ENCODE measurements at regions not wholly inside any gene's neighbourhood (a gene's known extent, or its start where the extent isn't known, plus 50 kb on each side); places are given as distances from the start of the nearest gene placed in this dataset.

DNA sequence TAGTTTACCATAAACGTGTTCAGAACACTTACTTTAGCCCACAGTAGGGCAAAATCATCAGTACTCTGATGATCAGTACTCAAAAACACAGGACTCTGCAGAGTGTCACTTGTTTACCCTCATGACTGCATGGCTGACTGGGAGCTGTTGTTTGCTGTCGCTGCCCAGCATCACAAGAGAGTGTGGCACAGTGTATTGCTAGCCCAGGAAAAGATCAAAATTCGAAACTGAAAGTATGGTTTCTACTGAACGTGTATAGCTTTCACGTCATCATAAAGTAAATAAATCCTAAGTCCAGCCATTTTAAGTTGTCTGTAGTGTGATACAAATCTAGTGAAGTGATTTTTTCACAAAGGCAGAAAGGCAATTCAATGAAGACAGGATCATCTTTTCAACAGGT is 184.6 kb downstream of the RAMP3 start:
- H3K4me1 Mint-ChIP-seq = no peaks in the 10 kb centered on the region
- Histone ChIP-seq H3K9me3 (ENCODE audit: low read depth) (no peaks in the 10 kb centered on the region), H3K4me1 (no peaks in the 10 kb centered on the region), H3F3A (ENCODE audit: low read depth) (no peaks in the 10 kb centered on the region), H3K27me3 (no peaks in the 10 kb centered on the region), H3K36me3 (no peaks in the 10 kb centered on the region), H3K79me2 (ENCODE audit: low read depth) (no peaks in the 10 kb centered on the region), H3K27ac (no peak overlapping the region), H2AFZ (replicated peaks) (no peak overlapping the region), H3K4me3 (no peak overlapping the region), H4K20me1 (ENCODE audit: low read depth) (no peaks in the 10 kb centered on the region), H3K4me2 (no peak overlapping the region), H3K9ac (no peak overlapping the region)
- no peaks in the 10 kb centered on the region for H3K9me3 Mint-ChIP-seq
- no peak overlapping the region for H3K27ac Mint-ChIP-seq
- no peak for DNase-seq (ENCODE audit: low spot score)
- no peak overlapping the region for H3K4me3 Mint-ChIP-seq
- TF ChIP-seq EZH2phosphoT487 (IDR thresholded peaks at IDR 0.05) (no peak), EZH2 (IDR thresholded peaks at IDR 0.05) (no peak)
- TF ChIP-seq, protein P1, sequence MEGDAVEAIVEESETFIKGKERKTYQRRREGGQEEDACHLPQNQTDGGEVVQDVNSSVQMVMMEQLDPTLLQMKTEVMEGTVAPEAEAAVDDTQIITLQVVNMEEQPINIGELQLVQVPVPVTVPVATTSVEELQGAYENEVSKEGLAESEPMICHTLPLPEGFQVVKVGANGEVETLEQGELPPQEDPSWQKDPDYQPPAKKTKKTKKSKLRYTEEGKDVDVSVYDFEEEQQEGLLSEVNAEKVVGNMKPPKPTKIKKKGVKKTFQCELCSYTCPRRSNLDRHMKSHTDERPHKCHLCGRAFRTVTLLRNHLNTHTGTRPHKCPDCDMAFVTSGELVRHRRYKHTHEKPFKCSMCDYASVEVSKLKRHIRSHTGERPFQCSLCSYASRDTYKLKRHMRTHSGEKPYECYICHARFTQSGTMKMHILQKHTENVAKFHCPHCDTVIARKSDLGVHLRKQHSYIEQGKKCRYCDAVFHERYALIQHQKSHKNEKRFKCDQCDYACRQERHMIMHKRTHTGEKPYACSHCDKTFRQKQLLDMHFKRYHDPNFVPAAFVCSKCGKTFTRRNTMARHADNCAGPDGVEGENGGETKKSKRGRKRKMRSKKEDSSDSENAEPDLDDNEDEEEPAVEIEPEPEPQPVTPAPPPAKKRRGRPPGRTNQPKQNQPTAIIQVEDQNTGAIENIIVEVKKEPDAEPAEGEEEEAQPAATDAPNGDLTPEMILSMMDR (IDR thresholded peaks at IDR 0.05) = no peak
- H3K36me3 Mint-ChIP-seq = no peaks in the 10 kb centered on the region
- no peaks in the 10 kb centered on the region for H3K27me3 Mint-ChIP-seq (ENCODE audit: insufficient read depth, low read depth)

DNA sequence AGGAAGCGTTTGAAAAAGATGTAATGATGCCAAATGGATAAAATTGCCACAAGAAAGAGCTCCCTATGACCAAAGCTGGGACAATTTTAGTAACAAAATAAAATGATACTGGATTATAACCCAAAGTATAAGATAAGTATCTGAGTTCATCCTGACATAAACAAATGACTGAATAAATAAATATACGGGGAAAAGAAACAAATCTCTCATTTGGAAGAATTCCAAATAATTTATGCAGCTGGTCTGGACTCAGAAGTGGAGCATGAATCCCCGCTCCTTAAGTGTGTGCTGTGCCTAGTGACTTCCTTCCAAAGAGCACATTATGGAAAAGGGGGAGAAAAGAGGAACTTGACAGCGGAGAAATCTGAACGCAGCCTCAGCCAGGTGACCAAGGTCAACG is 186.2 kb downstream of the RAMP3 start:
- H3K4me1 ChIP-seq = no peaks in the 10 kb centered on the region
- H3K9ac ChIP-seq = no peak overlapping the region
- no peaks in the 10 kb centered on the region for H3F3A ChIP-seq (ENCODE audit: low read depth)
- H4K20me1 ChIP-seq (ENCODE audit: low read depth) = no peaks in the 10 kb centered on the region
- Mint-ChIP-seq H3K4me3 (no peak overlapping the region), H3K27me3 (ENCODE audit: insufficient read depth, low read depth) (peaks cover 2% of the 10 kb centered on the region), H3K4me1 (peaks cover 8% of the 10 kb centered on the region), H3K9me3 (no peaks in the 10 kb centered on the region), H3K36me3 (no peaks in the 10 kb centered on the region), H3K27ac (no peak overlapping the region)
- no peak overlapping the region for H3K4me3 ChIP-seq
- DNase-seq (ENCODE audit: low spot score) = no peak
- TF ChIP-seq EZH2 (IDR thresholded peaks at IDR 0.05) (no peak), EZH2phosphoT487 (IDR thresholded peaks at IDR 0.05) (no peak)
- TF ChIP-seq, protein P1 (IDR thresholded peaks at IDR 0.05) = no peak
- no peak overlapping the region for H2AFZ ChIP-seq (replicated peaks)
- no peaks in the 10 kb centered on the region for H3K36me3 ChIP-seq
- no peaks in the 10 kb centered on the region for H3K27me3 ChIP-seq
- no peak overlapping the region for H3K4me2 ChIP-seq
- no peaks in the 10 kb centered on the region for H3K9me3 ChIP-seq (ENCODE audit: low read depth)
- no peaks in the 10 kb centered on the region for H3K79me2 ChIP-seq (ENCODE audit: low read depth)
- no peak overlapping the region for H3K27ac ChIP-seq

DNA sequence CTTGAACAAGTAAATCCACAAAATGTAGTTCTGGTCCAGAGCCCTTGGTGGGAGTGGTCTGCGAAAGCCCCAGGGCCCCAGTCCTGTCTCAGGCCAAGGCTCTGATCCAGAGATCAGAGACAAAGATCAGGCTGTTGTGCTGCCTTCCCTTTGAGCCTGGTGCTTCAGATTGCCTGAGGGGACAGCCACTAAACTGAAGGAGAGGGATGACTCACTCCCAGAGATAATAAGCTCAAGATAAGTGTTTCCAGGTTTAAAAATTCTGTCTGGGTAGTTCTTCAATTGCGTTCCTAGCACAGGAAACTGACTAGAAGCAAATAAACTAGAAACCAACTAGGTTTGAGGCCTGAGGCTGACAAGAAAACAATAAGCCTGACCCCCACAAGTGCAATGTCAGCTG is 190.2 kb downstream of the RAMP3 start:
- Histone ChIP-seq H3K4me2 (no peak overlapping the region), H3K36me3 (no peaks in the 10 kb centered on the region), H3K4me3 (no peak overlapping the region), H2AFZ (replicated peaks) (no peak overlapping the region), H3F3A (ENCODE audit: low read depth) (no peaks in the 10 kb centered on the region), H3K27me3 (no peaks in the 10 kb centered on the region), H4K20me1 (ENCODE audit: low read depth) (no peaks in the 10 kb centered on the region), H3K9ac (no peak overlapping the region), H3K79me2 (ENCODE audit: low read depth) (no peaks in the 10 kb centered on the region), H3K27ac (no peak overlapping the region), H3K4me1 (no peaks in the 10 kb centered on the region), H3K9me3 (ENCODE audit: low read depth) (no peaks in the 10 kb centered on the region)
- H3K9me3 Mint-ChIP-seq = no peaks in the 10 kb centered on the region
- TF ChIP-seq EZH2 (IDR thresholded peaks at IDR 0.05) (no peak), EZH2phosphoT487 (IDR thresholded peaks at IDR 0.05) (no peak)
- TF ChIP-seq, protein P1 (IDR thresholded peaks at IDR 0.05) = no peak
- no peak overlapping the region for H3K4me3 Mint-ChIP-seq
- peaks cover 8% of the 10 kb centered on the region for H3K4me1 Mint-ChIP-seq
- no peak overlapping the region for H3K27ac Mint-ChIP-seq
- H3K27me3 Mint-ChIP-seq (ENCODE audit: insufficient read depth, low read depth) = peaks cover 2% of the 10 kb centered on the region
- DNase-seq (ENCODE audit: low spot score) = no peak
- no peaks in the 10 kb centered on the region for H3K36me3 Mint-ChIP-seq

DNA sequence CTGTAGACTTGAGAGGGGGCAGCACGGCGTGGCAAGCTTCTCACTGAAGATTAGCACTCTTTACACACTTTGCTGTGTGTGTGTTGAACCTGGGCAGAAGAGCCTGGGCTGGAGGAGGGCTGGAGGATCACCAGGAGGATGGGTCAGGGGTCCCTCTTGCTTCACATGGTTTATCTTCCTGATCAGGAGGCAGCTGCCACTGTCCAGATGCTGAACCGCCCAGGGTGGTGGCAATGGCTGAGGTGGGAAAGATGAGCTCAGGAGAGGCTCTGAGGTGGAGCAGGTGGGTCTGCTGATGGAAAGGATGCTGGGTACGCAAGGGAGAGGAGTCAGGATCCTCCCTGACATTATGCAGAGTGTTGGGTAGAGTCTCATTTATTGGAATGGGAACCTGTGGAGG is 191.5 kb downstream of the RAMP3 start:
- H3K79me2 ChIP-seq (ENCODE audit: low read depth) = no peaks in the 10 kb centered on the region
- no peak for DNase-seq (ENCODE audit: low spot score)
- no peaks in the 10 kb centered on the region for H4K20me1 ChIP-seq (ENCODE audit: low read depth)
- H3K4me2 ChIP-seq = no peak overlapping the region
- no peak overlapping the region for H3K27ac ChIP-seq
- no peak overlapping the region for H2AFZ ChIP-seq (replicated peaks)
- no peaks in the 10 kb centered on the region for H3F3A ChIP-seq (ENCODE audit: low read depth)
- H3K4me3 ChIP-seq = no peak overlapping the region
- Mint-ChIP-seq H3K4me3 (no peak overlapping the region), H3K4me1 (peaks cover 8% of the 10 kb centered on the region), H3K9me3 (no peaks in the 10 kb centered on the region), H3K36me3 (no peaks in the 10 kb centered on the region), H3K27me3 (ENCODE audit: insufficient read depth, low read depth) (peaks cover 2% of the 10 kb centered on the region), H3K27ac (no peak overlapping the region)
- H3K9ac ChIP-seq = no peak overlapping the region
- no peaks in the 10 kb centered on the region for H3K27me3 ChIP-seq
- no peak for TF ChIP-seq EZH2phosphoT487 (IDR thresholded peaks at IDR 0.05)
- TF ChIP-seq, protein P1 (IDR thresholded peaks at IDR 0.05) = no peak
- no peak for TF ChIP-seq EZH2 (IDR thresholded peaks at IDR 0.05)
- no peaks in the 10 kb centered on the region for H3K9me3 ChIP-seq (ENCODE audit: low read depth)
- H3K4me1 ChIP-seq = no peaks in the 10 kb centered on the region
- H3K36me3 ChIP-seq = no peaks in the 10 kb centered on the region

Measured in neural progenitor cell (in vitro differentiated cells).